Limb (tissue), 2 donors: ENCODE measurements at regions not wholly inside any gene's neighbourhood (a gene's known extent, or its start where the extent isn't known, plus 50 kb on each side); places are given as distances from the start of the nearest gene placed in this dataset.

Source experiments
- DNase-seq, 2 donors: peaks; one replicate each; pipeline ENCODE4 v3.0.0-alpha.2; 2016; ENCODE audit errors: extremely low spot score in 2 of 2

DNA sequence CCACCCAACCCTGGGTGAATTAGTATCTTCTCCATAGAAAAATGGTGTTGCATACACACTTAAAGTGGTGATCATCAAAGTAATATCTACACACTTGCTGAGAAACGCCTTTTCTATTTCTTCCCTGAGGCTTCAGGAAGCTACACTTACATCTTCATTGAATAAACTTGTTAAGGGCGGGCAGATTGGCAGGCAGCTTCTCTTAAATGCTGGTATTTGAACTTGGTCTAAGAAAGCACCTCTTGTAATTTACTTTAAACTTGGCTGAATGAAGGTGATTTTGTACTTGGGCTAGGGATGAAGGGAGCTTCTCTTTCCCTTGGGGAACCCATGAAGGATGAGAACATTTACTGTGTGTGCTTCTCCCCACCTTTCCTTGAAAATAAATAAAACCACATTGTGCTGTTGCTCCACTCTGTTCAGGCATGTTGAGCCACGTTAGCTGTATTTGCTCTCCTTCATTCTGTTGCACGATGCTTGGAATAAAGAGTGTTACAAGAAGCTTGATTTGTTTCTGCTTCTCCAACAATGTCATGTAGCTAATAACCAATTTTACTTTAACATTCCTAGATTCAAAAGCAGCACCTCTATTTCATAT, 430.1 kb downstream of the ANKRD50 start:
- DNase-seq = no peak

DNA sequence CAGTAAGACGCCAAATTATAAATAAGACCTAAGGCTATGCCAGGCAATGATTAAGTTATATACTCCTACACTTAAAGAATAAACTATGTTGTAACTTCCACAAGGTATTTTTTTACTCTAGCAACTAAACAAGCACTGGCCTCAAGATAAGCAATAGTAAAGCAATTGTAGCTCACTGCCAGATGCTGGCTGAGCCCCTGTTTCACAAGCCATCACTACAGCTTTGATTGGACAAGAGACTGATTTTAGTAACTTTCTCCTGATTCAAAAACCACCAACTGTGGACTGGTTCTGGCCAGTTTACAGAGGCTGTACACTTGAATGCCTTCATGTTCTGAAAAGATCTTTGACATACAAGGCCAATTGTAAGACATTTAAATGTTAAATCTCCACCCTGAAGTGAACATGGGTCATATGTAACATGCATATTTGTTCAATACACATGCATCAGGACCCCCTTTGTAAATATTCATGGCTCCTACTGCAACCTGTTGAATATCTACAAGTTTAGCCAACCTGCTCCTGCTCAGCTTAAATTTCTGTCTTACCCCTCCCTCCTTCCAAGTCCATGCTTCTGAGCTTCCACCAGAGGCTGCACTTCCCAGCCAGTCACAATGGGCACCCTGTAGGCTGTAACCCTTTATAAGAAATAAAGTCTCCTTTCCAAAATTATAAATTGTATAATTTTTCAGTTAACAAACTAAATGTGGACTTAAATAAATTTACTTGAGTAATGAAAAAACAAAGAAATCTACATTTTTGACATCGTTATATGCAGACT, 423.6 kb downstream of the ANKRD50 start:
- no peak for DNase-seq

DNA sequence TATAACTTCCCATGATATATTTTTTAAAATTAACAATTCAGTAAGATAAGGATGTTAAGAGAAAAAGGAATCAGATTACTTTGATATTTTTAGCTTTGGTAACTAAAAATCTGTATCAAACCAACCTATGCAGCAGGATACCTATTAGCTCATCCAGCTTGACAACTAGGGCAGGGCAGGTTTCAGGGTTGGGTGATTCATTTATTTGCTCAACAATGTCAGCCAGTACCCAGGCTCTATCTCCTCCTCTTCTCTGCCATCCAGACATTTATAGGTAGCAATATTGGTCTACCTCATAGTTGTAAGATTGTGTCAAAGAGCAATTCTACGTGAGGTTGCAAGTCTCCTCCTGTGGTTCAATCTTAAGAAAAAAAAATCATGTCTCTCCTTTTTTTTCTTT, 421.9 kb downstream of the ANKRD50 start:
- no peak for DNase-seq

DNA sequence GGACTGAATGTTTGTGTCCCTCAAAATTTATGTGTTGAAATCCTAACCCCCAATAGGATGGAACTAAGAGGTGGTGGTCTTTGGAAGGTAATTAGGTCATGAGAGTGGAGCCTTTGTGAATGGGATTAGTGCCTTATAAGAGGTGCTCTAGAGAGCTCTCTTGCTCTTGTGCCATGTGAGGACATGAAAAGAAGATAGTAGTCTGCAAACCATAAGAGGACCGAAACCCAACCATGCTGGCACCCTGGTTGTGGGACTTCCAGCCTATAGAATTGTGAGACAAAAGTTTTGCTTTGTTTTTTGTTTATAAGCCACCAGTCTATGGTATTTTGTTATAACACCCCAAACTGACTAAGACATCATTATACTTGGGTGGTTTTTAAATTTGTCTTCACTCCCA, 417.1 kb downstream of the ANKRD50 start:
- no peak for DNase-seq

DNA sequence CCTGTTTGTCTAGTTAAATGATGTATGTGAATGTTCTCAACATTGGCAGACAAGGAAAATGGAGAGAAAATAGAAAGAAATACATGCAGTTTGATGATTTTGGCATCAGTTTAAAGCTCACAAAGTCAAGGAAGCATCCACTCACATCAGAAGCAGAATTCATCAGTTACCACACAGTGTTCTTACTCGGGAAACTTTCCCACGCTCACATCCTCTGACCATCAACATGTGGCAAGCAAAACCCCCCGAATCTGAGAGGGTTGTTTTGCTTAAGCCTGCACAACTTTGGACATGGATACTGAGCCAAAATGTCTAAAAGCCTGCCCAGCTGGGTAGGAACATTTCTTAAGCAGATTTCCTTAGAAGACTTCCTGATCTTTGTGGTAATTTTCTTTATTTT, 407.6 kb downstream of the ANKRD50 start:
- DNase-seq = no peak

DNA sequence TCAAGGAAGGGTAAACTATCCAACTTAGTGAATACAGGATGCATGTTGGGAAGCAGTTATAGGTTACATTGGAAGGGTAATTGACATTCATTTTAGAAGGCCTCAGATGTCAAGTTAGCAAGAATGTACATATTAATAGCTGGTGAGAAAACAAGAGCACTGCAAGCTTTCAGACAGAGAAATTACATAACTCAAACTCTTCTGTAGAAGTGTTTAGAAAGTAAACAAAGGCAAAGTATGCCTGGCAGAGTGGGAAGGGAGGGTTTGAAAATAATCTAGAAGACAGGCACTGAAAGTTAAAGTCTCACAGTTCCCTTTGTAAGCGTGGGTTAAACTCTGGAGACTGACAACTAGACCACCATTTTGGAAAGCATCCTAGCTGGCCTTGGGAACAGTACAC, 406.2 kb downstream of the ANKRD50 start:
- no peak for DNase-seq

DNA sequence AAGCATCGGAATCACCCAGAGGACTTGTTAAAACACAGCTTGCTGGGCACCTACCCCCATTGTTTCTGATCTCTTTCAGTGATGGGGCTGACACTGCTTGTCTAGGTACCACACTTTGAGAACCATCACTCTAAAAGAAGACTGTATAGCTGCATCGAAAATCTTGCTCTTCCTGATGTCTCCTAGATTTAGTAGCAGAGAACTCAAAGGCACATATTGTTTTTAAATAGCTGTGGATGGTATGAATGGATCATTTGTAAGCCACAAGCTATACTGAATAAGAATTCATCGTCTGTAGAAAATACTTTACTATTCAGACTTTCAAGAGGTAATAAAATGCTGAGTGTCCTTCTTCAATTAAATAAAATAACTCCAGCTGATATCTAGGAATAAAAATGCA, 405.4 kb downstream of the ANKRD50 start:
- DNase-seq = no peak

DNA sequence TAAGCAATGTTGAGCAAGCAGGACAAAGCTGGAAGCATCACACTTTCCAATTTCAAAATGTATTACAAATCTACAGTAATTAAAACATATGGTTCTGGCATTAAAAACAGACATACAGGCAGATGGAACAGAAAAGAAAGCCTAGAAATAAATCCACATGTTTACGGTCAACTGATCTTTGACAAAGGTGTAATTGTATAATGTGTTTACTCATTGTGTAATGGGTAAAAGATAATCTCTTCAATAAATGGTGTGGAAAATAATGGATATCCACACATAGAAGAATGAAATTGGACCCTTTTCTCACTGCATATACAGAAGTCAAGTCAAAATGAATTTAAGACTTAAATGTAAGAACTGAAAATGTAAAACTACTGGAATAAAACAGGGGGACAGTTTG, 394.2 kb downstream of the ANKRD50 start:
- DNase-seq = no peak

DNA sequence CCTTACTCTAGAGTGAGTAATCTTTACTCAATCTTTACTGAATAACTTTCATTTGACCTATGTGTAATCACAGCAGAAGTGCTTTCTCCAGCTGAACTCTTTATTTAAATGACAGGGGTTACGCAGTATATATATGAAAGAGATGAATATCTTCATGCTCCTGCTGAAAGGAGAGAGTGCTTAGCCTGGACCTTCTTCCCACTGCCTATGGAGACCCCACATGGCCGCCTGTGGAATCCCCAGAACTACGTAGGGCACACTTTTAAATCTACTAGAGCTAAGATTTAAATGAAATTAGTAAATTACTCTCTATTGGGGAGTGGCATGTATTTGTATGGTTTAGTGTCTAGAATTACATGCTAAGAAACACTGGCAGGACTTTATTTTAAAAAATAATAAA, 391.2 kb downstream of the ANKRD50 start:
- peak in 1 of 2 donors; percentile 58 for DNase-seq

DNA sequence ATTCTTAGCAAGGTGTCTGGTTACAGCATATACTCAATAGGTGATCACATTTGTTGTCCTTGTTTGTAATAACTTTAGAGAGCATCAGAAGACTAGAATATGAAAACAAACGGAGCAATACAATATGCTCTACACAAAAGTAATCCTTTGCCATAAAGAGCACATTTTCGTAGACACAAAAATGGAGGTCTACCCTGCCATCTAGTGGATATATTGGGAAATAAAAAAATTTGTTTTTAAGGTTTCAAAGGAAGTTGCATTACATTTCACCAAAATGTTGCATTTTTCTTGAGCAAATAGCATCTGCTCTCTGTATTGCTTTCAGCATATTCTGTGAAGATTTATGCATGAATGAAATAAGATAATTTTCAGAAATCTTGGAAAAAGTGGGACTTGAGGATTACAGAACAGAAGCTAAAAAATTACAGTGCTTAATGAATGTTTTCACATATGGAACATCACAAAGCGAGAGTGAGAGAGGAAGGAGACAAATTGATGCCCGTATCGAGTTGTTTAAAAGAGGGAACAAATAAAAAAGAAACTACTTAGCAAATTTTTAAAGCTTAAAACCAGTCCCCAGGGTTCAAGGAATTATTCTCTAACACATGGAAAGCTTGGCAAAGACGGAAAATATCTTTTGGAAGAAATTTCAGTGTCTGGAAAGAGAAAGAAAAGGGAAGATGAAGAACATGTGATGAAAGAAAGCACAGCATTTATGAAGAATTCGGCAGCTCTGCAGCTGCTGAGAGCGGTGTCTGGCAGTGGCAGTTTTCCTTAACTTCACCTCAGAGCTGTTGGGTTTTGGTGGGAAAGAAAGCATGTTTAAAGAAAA, 390.1 kb downstream of the ANKRD50 start:
- peak in 1 of 2 donors; percentile 86 for DNase-seq

DNA sequence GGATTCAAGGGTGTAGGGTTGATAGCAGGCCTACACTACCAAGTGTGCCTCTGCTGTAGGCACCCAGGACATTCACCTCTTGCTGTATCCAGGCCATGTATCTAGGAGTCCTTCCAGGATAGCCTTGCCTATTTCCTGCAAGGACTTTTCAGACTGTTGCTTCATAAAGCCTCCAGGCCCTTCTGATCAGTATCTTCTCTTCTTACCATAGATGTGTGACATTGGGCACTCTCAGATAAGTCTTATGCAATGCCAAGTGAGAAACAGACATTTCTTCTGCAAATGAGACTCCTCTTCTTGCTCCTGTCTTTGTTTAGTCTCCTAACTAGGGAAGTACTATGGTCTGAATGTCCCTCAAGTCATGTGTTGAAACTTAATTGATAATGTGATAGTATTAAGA, 386.8 kb downstream of the ANKRD50 start:
- DNase-seq = no peak

DNA sequence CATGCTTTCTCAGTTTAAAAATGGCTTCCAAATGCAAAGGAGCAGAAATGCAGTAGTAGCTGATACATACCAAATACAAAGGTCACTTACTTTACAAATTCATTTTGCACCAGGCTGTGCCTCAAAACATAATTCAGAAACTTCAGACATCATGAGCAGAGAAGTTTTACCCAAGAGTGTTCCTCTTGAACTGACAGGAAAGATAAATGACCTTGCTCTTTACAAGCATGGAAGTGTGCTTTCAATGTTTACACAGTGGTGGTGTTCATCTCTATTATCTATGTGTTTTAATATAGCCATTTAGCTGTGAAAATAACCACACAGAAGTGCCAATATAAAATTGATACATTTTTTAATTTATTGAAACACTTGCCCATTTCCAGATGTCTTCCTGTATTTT, 383.4 kb downstream of the ANKRD50 start:
- DNase-seq = no peak

DNA sequence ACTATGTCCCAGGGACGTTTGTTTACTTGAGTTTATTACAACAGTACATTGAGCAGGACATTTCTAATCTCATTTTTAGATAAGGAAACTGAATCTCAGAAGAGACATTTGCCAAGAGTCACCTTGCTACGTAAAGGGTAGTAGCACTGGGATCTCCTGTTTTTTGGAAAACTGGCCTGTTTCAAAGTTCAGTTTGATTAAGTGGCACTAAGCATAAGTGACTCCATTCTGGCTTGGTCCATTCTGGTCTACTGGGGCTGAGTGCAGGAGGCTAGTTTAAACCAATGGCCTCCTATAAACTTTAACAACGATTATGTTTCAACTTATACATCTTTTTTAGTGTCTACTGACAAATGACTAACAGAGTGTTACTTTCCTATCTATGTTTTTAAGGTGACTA, 382.5 kb downstream of the ANKRD50 start:
- DNase-seq = no peak

DNA sequence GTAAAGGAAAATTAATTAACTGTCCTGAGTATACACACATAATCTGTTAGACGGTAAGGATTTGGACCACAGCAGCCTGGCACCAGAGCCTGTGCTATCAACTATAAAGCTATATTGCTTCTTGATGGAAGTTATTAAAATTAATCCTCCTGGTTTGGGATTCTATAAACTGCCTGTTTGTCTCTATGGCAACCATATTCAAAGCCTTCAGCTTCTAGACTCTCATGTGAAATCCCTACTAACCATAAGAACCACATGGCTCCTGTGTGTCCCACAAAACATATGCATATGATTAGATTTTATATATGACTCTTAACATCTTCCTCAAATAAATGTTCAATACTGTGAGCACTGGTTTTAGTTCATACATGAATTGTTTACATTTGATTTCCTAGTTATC, 380.8 kb downstream of the ANKRD50 start:
- DNase-seq = no peak

DNA sequence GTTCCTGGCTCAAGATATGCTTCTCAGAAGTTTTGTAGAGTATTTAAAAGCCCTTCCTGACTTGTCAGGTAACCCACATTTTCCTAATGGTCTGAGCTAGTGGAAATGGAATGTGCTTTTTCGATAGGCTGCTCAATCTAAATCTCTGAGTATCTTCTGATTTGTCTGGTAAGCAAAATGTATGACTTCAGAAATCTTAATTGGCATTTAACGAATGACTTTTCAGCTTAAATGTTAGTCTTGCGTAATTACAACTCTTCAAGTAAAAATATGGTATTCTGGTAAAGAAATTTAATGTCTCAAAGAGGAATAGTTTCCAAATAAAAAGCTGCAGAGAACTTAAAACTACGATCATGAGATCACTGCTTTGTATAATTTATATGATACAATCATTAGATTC, 379.1 kb downstream of the ANKRD50 start:
- no peak for DNase-seq

DNA sequence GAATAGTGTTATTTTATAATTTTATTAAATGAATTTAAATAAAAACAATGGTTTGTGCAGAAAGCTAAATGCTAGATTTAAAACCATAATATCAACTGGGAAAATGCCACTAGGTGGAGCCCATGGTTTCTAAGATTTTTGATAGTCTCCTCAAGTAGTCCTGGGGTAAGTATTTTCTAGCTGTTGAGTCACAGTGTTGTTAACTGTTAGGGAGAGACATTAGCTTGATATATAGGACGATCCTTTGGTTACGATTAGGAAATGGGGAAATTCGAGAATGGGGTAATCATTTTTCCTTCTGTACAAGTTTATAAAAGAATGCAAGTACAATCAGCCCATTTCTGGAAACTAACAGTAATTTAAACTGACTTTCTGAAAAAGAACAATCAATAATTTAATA, 378.4 kb downstream of the ANKRD50 start:
- peak; percentile 34 to 90 for DNase-seq

DNA sequence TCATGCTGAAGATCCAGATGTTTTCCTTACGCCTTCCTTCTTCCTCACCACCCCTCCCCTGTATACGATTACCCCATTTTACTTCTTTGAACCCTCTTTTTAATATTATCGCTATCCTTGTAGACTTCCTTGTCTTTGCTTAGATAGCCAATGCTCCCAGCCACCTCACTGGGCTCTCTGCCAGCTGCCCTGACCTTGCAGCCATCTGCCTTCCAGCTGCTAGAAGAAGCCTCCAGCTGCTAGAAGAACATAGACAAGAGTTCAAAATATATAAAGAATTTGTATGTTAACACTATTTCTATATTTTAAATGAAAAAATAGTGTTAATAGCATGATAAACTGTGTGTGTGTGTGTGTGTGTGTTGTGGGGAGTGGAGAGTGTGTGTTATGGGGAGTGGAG, 374.7 kb downstream of the ANKRD50 start:
- peak in 1 of 2 donors; percentile 44 for DNase-seq

DNA sequence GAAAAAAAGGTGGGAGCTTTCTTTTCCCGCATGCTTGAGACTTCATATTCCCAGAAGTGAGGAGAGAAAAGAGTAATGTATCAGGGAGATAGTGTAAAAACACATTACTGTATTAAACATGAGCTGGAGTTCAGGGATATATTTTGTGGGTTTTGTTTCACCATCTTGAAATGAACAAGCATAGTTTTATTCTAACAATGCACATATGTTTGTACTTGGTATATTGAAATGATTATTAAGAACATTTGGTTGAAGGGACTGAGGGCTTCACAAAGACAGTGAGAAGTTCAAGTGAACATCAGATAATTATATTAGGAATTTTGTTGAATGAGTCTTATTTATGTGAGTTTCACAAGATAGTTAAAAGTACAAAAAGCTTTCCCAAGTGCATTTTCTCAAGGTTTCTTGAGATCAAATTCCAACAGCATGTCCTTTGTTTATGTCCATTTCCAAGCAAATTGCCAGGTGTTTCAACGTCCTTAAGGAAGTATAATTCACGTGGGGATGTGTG, 368.8 kb downstream of the ANKRD50 start:
- DNase-seq = peak in 1 of 2 donors; percentile 51

DNA sequence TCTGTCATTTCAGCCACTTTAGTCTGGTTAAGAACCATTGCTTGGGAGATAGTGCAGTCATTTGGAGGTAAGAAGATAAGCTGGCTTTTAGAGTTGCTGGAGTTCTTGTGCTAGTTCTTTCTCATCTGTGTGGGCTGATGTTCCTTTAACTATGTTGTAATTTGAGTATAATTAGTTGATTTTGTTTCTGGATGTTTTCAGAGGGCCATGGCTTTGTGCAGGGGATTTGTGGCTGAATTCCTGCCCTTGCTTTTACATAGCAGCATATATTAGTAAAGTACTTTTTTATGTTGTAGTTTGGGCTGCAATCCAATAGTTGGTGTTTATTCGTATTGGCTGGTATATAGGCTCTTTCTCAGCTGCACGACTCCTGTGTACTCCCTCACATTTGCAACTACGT, 339.6 kb downstream of the ANKRD50 start:
- DNase-seq = no peak

DNA sequence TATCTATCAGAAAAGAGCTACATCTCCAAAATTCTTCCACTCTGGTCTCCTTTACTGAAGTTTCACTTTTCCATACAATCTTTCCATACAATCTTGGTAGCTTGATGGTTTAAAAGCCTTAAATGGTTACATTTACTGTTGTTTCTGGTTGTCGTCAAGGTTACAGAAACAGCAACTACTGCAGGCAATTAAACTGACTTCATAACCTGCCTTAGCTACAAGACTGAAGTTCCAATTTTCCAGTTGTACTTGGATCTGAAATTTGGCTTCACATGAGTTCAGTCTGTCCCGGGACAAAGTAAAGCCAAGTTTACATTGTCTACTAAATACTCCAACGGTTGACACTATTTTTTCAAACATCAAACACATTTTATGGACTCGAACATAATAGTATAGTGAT, 326.4 kb downstream of the ANKRD50 start:
- peak in 1 of 2 donors; percentile 79 for DNase-seq

DNA sequence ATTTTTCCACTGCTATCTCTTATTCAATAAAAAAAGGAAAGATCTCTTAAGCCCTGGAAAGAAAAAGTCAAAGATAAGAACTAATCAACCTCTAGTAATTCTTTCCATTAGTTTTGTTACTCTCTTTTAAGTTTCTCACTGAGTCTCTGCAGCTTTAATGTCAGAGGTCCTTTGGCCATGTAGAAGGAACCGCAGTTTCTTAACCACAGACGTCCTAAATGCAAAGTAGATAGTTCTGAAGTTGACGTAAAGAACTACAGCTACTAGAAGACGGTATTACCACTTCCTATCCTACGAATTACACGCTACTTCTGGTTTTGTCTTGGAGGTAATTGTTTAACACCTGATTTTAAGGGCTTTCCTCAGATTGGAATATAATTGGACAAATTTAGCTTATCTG, 325.9 kb downstream of the ANKRD50 start:
- no peak for DNase-seq

DNA sequence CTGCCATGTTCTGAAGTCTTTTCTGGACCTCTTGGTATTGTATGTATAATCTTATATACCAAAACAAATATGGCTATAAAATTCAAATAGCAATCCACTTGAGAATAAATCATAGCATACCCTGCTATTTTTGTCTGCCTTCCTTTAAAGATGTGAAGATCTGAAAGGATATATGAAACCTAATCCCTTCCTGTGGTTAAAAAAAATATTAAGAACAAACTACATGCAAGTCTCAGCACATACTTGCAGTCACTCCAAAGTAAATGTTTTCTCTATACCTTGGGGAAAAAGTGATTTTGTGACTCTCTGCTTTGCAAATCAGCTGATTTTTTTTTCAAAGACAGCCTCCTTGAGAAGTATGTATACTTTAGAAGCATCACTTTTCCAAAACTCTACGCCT, 322.9 kb downstream of the ANKRD50 start:
- peak in 1 of 2 donors; percentile 18 for DNase-seq
